ENCODE measurements at regions not wholly inside any gene's neighbourhood (a gene's known extent, or its start where the extent isn't known, plus 50 kb on each side); places are given as distances from the start of the nearest gene placed in this dataset.
"Not testable (repeated sequence)": the region's sequence is repeated elsewhere in the genome, so short reads cannot be mapped to it uniquely, and the experiment has no call there.

DNA sequence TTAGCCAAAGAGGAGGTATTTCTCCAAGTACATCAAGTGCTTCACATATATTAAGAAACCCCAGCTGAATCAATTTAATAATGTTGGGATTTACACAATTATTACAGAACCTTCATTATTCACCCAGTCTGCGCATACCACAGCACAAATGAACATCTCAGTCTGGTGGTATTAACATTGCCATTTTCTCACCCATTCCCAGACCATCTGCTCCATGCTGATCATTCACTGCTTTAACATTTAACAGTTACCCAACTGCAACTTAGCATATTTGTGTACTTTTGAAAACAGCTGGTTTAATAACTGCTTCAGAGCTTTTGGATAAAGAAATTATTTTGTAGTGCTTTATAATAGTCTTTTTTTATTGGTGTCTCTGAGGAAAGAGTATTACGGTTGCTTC, 1072.1 kb downstream of the NXPH1 start:
- DNase-seq (ENCODE audit: low read depth): no peak

DNA sequence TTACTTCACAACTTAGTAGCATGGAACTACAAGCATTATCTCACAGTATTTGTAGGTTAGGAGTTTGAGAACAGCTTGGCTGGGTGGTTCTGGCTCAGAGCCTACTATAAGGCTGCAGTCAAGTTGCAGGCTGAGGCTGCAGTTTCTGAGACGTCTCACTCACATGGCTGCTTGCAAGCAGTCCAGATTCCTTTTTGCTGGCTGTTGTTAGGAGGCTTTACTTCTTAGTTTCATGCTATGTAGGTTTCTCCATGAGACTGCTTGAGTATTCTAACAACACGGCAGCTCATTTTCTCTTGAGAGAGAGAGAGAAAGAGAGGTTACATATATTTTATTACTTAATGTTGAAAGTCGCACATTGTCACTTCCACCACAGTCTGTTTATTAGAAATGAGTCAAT, 1073.9 kb downstream of the NXPH1 start:
- DNase-seq (ENCODE audit: low read depth): no peak

DNA sequence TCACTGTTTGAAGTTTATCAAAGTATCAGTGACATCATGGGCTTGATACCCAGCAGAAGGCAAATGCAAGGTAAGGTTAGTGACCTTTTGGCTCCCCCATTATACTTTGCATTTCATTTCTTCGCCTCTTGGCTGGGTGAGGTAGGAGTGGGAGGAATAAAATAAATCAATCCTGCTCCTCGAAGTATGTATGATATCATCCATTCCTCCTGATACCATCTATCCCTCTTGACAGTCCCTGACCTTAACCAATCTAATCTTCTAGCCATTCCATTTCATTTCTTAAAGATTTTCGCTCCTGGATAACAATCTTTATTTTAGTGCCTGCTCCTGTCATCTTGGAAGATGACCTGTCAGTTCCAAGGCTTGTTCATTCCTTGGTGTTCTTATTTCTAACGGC, 1083.3 kb downstream of the NXPH1 start:
- DNase-seq (ENCODE audit: low read depth): no peak

DNA sequence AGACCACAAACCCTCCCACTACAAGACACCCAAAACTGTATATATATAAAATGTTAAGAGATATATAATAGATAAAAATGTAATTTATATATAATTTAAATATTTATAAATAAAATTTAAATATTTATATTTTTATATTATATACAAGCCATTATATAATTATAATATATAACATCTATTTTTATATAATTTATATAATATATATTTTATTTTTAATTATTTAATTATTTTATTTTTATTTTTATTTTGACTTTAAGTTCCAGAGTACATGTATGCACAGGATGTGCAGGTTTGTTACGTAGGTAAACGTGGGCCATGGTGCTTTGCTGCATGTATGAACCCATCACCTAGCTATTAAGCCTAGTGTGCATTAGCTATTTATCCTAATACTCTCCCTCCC, 1090.2 kb downstream of the NXPH1 start:
- DNase-seq (ENCODE audit: low read depth): no peak

DNA sequence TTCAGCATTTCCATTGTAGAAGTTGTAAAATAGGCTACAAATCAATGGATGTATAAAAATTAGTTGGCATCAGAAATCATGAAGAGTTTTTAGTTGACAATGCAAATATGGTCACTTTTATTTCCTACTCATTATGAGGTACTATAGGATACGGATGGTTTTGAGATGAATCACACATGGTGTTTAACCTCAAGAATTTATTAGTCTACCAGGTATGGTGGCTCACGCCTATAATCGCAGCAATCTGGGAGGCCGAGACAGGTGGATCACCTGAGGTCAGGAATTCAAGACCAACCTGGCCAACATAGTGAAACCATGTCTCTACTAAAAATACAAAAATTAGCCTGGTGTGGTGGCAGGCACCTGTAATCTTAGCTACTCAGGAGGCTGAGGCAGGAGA, 1119.0 kb downstream of the NXPH1 start:
- not testable (repeated sequence) for DNase-seq (ENCODE audit: low read depth)

DNA sequence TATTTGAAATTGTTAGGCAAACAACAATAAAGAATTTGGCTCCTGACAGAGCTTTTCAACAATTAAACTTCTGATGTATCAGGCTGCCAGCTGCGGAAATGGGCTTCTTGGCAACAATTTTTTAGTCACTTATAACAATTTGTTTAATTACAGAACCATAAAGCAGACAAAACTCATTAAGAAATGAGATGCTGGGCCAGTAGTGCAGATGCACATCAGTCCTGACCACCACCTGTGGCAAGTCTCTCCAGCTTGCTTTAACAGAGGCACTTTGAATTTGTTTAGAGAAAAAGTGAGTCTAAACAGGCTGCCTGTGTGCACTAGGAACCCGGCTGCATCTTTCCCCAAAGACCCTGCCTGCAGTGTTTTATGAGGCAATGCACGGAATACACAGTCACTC, 1124.4 kb downstream of the NXPH1 start:
- no peak for DNase-seq (ENCODE audit: low read depth)

DNA sequence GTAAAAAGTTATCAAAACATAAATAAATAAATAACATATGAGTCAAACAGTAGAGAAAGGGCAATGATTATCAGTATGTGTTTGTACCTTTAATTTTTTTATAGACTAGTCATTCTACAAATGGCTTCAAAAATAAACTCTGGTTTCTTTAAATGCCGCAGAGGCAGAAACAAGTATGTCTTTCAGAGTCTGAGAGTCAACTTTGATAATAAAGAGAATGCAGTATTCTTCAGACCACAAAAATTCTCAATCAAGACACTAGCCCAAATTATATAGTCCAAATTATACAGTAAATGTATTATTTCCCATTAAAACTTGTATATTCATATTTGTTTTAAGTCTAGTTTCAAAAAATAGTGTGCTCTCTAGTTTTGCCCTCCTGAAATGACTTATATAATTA, 1142.3 kb downstream of the NXPH1 start:
- DNase-seq (ENCODE audit: low read depth): no peak

DNA sequence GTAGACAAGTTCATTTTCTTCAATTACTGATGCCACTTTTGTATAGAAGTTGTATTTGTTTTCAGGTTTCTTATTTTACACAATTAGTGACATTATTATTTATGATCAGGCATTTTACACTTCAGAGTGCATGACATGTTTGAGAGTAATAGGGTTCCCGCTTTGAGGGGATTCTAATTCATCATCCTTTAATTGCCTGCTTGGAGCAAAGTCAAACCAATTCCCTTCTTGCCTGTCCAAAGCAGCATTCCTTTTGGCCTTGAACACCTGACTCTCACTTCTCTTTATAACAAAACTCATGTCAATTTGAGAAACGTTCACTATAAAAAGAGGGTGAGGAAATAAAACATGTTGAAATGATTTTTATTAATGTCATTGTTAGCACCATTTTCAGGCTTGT, 1149.4 kb downstream of the NXPH1 start:
- DNase-seq (ENCODE audit: low read depth): no peak

DNA sequence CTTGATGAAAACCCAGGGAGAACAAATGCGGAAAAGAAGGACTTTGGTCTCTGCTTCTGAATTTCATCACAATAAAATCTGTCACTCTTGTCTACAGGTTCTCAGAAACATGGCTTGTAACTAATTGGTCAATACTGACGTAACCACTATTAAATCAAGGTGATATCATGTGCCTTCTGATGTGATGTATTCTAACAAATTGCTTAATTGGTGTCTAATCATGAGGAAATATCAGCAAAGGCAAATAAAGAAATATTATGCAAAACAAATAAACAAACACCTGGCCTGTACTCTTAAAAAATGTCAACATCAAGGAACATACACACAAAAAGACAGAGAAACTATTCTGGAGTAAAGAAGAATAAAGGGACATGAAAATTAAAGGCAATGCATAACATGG, 1165.0 kb downstream of the NXPH1 start:
- DNase-seq (ENCODE audit: low read depth): no peak

DNA sequence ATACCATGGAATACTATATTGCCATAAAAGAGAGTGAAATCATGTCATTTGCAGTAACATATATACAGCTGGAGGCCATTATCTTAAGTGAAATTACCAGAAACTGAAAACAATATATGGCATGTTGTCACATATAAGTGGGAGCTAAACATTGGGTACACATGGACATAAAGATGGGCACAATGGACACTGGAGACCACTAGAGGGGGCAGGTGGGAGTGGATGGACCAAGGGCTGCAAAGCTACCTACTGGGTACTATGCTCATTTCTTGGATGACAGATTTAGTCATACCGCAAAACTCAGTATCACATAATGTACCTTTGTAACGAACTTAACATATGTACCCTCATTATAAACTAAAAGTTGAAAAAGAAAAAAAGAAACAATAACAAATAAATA, 1167.6 kb downstream of the NXPH1 start:
- no peak for DNase-seq (ENCODE audit: low read depth)

DNA sequence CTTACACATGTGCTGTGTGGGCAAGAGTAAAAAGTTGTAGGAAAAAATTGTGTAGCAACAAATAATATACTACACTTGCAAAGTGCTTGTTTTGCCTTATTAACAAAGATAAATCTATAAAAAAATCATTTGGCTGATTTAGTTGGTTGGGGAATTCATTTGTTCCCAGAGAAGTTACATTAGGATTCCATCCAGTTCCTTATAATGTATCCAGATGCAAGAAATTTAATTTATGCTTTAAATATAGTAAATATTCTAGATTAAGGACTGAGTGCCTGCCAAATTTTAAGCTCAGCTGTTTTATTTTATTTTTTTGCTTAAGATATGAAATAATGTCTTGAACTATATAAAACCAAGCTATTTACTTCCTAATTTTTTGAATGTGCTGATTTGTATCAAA, 1169.9 kb downstream of the NXPH1 start:
- no peak for DNase-seq (ENCODE audit: low read depth)

DNA sequence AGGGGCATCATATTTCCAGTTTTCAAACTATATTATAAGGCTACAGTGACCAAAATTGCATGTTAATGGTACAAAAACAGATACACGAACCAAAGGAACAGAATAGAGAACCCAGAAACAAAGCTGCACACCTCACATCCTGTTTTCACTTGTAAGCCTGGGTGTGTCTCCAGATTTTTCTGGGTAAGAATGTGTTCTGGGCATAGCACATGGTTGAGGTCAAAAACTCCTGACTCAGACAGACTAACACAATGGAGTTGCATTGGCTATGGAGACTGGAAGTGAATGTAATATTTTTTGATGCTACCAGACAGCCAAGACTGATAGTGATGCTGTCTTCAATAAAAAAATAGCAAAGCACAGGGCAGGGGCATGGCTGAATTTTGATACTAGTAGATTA, 1175.2 kb downstream of the NXPH1 start:
- DNase-seq (ENCODE audit: low read depth): no peak

DNA sequence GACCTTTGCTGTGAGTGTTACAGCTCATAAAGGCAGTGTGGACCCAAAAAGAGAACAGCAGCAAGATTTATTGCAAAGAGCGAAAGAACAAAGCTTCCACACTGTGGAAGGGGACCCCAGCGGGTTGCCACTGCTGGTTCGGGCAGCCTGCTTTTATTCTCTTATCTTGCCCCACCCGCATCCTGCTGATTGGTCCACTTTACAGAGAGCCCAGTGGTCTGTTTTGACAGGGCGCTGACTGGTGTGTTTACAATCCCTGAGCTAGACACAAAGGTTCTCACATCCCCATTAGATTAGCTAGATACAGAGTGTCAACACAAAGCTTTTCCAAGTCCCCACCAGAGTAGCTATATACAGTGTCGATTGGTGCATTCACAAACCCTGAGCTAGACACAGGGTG, 1187.5 kb downstream of the NXPH1 start:
- not testable (repeated sequence) for DNase-seq (ENCODE audit: low read depth)

DNA sequence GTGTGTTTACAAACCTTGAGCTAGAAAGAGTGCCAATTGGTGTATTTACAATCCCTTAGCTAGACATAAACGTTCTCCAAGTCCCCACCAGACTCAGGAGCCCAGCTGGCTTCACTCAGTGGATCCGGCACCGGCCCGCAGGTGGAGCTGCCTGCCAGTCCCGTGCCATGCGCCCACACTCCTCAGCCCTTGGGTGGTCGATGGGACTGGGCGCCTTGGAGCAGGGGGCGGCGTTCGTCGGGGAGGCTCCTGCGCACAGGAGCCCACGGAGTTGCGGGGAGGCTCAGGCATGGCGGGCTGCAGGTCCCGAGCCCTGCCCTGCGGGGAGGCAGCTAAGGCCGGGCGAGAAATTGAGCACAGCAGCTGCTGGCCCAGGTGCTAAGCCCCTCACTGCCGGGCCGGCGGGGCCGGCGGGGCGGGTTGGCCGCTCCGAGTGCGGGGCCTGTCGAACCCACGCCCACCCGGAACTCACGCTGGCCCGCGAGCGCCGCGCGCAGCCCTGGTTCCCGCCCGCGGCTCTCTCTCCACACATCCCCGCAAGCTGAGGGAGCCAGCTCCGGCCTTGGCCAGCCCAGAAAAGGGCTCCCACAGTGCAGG, 1188.0 kb downstream of the NXPH1 start:
- not testable (repeated sequence) for DNase-seq (ENCODE audit: low read depth)

DNA sequence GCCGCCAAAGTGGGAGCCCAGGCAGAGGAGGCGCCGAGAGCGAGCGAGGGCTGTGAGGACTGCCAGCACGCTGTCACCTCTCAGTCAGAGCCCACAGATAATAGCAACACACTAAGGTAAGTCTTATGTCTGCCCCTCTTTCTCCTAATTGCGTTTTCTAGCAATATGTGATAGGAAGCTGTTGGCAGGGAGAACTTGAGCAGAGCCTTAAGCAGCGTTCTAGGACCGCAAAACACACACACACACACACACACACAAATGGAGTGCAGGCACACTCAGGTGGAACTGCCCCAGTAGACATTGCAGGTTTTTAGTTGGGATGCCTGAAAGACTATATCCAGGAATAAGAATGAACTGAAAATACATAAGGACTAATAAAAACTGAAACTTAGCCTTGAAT, 1188.5 kb downstream of the NXPH1 start:
- DNase-seq (ENCODE audit: low read depth): no peak

DNA sequence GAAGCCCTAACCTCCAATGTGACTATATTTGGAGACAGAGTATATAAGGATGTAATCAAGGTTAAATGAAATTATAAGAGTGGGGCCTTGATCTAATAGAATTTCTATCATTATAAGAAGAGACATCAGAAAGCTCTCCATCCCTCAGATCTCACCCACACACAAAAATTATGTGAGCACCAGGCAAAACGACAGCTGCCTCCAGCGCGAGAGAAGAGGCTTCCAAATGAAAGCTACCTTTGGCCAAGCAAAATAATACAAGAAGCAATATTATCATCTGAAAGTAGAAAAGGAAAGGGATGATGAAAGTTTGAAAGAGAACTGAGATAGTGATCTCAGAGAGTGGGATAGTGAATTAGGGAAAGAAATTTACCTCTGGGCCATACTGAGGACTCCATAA, 1192.5 kb downstream of the NXPH1 start:
- DNase-seq (ENCODE audit: low read depth): no peak

DNA sequence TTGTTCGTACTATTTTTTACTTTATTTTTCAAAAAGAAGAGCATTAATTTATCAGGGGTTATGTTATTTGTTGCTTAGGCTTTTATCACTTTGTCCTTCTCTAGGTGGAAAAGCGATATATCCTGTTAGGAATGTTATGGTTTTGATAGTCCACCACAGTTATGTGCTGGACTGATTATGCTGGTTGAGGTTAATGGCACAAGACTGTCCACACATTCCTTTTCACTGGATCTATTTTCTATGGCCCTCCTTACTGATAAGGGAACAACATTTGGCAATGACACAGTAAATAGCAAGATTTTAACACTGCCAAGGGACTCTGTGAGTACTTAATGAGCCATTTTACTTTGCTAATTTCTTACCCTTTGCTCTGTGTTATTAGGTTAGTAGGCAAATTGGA, 1212.3 kb downstream of the NXPH1 start:
- DNase-seq (ENCODE audit: low read depth): no peak

DNA sequence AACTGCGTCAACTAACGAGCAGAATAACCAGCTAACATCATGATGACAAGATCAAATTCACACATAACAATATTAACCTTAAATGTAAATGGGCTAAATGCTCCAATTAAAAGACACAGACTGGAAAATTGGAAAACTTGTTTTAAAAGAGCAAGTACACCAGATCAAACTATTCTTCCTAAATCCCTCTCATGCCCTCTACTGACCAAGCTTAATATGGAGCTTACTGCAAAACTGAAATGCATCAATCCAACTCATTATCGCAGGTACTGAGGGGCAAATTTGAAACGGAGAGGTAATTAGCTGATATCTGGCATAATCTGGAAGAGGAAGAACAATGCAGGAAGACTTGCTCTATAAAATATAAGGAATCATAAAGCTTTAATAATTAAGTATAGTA, 1223.8 kb downstream of the NXPH1 start:
- no peak for DNase-seq (ENCODE audit: low read depth)

DNA sequence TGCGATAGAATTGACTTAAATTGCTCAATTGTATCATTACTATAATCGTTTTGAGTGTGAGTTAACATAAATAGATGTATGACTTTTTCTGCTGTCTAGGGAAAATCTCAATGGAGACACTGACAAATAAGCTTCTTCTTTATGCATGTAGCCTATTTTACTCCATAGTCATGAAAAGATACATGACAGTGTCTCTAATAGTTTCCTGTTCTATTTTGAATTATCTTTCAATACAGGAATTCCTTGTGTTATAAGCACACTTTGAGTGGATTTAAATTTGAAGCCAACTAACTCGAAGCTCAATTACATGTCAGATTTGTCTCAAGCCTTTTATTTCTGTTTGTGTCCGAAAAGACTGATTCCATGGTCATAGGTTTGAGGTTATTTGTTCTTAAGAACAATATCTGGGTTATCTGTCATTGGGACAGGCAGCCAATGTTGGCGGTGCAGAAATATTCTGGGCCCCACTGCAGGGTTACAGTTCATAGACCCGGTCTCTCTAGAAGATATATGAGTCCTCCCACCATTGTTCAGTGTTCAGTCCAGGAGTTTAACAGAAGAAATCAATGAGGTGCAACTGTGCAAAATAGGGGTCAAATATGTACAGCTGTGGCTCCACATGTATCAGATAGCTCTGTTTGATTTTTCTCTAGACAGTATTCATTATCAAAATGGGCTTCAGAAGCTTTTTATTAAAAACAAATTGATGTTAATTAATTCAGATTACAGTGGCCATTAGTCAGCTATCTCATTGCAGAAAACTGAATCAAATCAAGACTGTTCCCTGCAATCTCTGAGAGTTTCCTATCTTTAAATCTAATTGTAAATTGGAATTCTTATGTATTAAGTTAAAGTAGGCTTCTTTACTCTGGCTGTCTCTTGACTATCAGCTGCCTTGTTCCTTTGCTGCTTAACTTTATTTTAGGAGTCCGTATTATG, 1238.8 kb downstream of the NXPH1 start:
- no peak for DNase-seq (ENCODE audit: low read depth)

DNA sequence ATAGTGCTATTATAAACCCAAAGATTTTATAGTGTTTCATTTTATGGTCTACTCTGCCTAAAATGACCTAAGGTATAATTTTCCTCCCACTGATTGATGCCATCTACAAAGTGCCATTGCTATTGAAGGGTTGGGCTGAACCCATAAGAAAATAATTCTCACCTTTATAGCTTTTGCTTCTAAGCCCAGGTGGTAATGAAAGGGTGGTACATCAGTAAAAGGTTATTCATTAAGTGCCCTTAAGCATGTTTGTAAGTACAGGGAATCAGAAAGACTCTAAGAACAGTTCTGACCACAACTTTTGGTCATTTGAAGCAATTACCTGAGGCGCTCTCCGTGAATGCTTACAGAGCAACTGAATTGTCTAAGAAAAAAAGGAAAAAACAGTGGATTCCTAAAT, 1247.3 kb downstream of the NXPH1 start:
- DNase-seq (ENCODE audit: low read depth): no peak

DNA sequence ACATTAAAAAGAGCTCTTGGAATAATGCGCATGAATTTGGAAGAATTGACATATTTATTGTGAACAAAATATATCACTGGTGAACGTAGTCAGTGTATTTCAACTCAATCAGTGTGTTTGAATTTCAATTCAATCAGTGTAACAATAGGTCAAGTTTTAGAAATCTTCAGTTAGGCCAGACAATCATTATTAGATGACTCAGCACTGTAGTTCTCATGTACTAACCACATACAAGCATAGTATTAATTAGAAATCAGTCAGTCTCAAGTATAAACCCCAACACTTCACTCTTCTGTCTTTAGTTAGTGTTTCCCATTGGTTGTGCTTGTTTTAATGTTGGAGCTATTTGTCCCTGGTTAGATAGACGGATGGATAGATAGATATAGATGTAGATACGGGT, 1247.9 kb downstream of the NXPH1 start:
- no peak for DNase-seq (ENCODE audit: low read depth)

DNA sequence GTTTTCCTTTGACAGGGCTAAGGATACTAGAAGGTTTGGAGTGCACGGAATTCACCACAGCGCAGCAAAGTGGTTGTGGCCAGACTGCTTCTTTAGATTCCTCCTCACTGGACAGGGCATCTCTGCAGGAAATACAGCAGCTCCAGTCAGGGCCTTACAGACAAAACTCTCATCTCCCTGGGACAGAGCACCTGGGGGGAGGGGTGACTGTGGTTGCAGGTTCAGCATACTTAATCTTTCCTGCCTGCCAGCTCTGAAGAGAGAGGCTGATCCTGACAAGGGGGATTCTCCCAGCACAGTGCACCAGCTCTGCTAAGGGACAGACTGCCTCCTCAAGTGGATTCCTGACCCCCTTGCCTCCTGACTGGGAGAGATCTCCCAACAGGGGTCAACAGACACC, 1257.9 kb downstream of the NXPH1 start:
- DNase-seq (ENCODE audit: low read depth): no peak

DNA sequence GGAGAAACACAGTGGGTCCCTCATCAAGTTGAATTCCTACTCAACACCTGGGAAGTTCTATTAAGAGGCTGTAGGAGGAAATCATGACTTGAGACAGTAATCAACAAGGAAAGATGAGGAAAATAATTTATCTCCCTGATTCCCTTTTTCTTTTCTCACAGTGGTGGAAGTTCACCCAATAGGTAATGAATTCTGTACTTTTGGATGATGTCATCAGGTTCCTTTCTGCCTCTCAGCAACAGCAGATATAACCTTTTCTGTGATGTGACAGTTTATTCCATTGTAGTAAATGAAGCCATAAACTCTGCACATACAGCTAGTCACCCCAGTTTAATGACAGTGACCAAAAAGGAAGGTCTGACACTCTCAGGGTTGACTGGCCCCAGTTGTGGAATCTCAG, 1265.0 kb downstream of the NXPH1 start:
- no peak for DNase-seq (ENCODE audit: low read depth)

DNA sequence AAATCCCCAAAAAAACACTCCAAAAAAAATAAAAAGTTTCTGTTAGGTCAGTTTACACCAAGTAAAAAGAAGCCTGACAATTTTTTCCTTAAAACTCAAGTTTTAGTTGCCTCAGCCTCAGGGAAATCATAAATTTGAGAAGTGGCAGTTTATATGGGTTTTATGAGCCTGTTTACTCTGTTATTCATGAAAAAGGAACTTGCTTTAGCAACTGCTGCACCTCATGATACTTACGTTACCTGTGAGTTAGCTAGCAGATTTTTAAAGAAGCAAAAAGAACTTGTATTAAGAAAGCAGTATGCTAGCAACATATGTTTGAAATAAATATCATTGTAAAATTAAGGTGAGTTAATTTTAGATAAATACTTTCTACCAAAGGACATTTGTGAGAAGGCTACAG, 1264.5 kb upstream of the PHF14 start:
- no peak for DNase-seq (ENCODE audit: low read depth)

Data from M059J (cell line).